Neural cell (in vitro differentiated cells): ENCODE measurements at regions not wholly inside any gene's neighbourhood (a gene's known extent, or its start where the extent isn't known, plus 50 kb on each side); places are given as distances from the start of the nearest gene placed in this dataset.

ENCODE experiments used
- H2AFZ ChIP-seq: fragments of 200-600, 300-800 bp; sonication (generic), shearing (Covaris generic); 2 replicates; pipeline ENCODE4 v1.6.0; 2014; ENCODE audit warnings: low read depth, mild to moderate bottlenecking, antibody characterized with exemption, low read length, moderate library complexity
- H3F3A ChIP-seq: fragments of 200-600 bp; shearing (Covaris generic); 2 replicates; pipeline ENCODE4 v1.6.1; 2016; ENCODE audit warnings: mild to moderate bottlenecking, moderate library complexity, mixed read lengths, antibody characterized with exemption, low read length; ENCODE audit not compliant: insufficient read depth, poor library complexity, severe bottlenecking
- H3K27ac ChIP-seq: fragments of 200-600, 300-800 bp; sonication (generic), shearing (Covaris generic); 2 replicates; pipeline ENCODE4 v1.5.1; 2014; ENCODE audit warnings: mild to moderate bottlenecking, low read length, moderate library complexity
- H3K27me3 ChIP-seq: fragments of 300-800, 200-600 bp; sonication (generic), shearing (Covaris generic); 2 replicates; pipeline ENCODE4 v1.6.0; 2014; ENCODE audit warnings: mild to moderate bottlenecking, low read depth, low read length, moderate library complexity; ENCODE audit not compliant: insufficient read depth
- H3K36me3 ChIP-seq: fragments of 300-800, 200-600 bp; sonication (generic), shearing (Covaris generic); 2 replicates; pipeline ENCODE4 v1.5.1; 2014; ENCODE audit warnings: mild to moderate bottlenecking, antibody characterized with exemption, low read length, moderate library complexity; ENCODE audit not compliant: insufficient read depth
- H3K4me2 ChIP-seq: fragments of 300-800, 200-600 bp; sonication (generic), shearing (Covaris generic); 2 replicates; pipeline ENCODE4 v1.6.0; 2014; ENCODE audit warnings: mild to moderate bottlenecking, low read length
- H3K4me3 ChIP-seq: fragments of 300-800, 200-600 bp; sonication (generic), shearing (Covaris generic); 2 replicates; pipeline ENCODE4 v1.5.1; 2014; ENCODE audit warnings: mild to moderate bottlenecking, low read length, moderate library complexity
- H3K79me2 ChIP-seq: fragments of 200-600 bp; shearing (Covaris generic); replicated peaks from 2 replicates; pipeline ENCODE4 v1.6.0; 2014; ENCODE audit warnings: mild to moderate bottlenecking, low read length, moderate library complexity; ENCODE audit not compliant: insufficient read depth
- H3K9ac ChIP-seq: fragments of 300-800, 200-600 bp; sonication (generic), shearing (Covaris generic); 2 replicates; pipeline ENCODE4 v1.6.1; 2016; ENCODE audit warnings: mild to moderate bottlenecking, low read length, mixed read lengths
- H3K9me2 ChIP-seq: fragments of 200-600 bp; shearing (Covaris generic); 2 replicates; pipeline ENCODE4 v1.6.1; 2016; ENCODE audit warnings: mild to moderate bottlenecking, low read length, mixed read lengths; ENCODE audit not compliant: insufficient read depth
- H3K9me3 ChIP-seq: fragments of 200-600, 300-800 bp; sonication (generic), shearing (Covaris generic); 2 replicates; pipeline ENCODE4 v1.6.1; 2016; ENCODE audit warnings: mild to moderate bottlenecking, mixed run types, low read length, moderate library complexity, mixed read lengths
- H4K20me1 ChIP-seq: fragments of 200-600 bp; shearing (Covaris generic); 2 replicates; pipeline ENCODE4 v1.6.1; 2016; ENCODE audit warnings: mild to moderate bottlenecking, mixed run types; ENCODE audit not compliant: insufficient read depth
- CTCF ChIP-seq: fragments of 450-650 bp; IDR thresholded peaks from 2 replicates; pipeline ENCODE4 v1.5.1; 2014; ENCODE audit warnings: antibody characterized with exemption, mild to moderate bottlenecking, moderate library complexity; ENCODE audit not compliant: poor library complexity, severe bottlenecking
- EP300 ChIP-seq: fragments of 450-650 bp; conservative IDR thresholded peaks from 2 replicates; pipeline ENCODE4 v1.6.1; 2014; ENCODE audit warnings: antibody characterized with exemption, mild to moderate bottlenecking, moderate library complexity; ENCODE audit not compliant: poor library complexity, severe bottlenecking
- EZH2 ChIP-seq: fragments of 200-600, 300-800 bp; shearing (Covaris generic), sonication (generic); IDR thresholded peaks from 2 replicates; pipeline ENCODE4 v1.6.1; 2014; ENCODE audit warnings: antibody characterized with exemption, low read length, borderline replicate concordance, mild to moderate bottlenecking; ENCODE audit not compliant: insufficient read depth, poor library complexity, severe bottlenecking
- MXI1 ChIP-seq: fragments of 450-650 bp; conservative IDR thresholded peaks from 2 replicates; pipeline ENCODE4 v1.6.1; 2014; ENCODE audit warnings: antibody characterized with exemption, mild to moderate bottlenecking; ENCODE audit not compliant: poor library complexity, severe bottlenecking
- POLR2AphosphoS5 ChIP-seq: IDR thresholded peaks from 2 replicates; pipeline ENCODE4 v1.6.1; 2012
- RAD21 ChIP-seq: fragments of 450-650 bp; conservative IDR thresholded peaks from 2 replicates; pipeline ENCODE4 v1.6.1; 2014; ENCODE audit warnings: antibody characterized with exemption, mild to moderate bottlenecking, moderate library complexity
- SMC3 ChIP-seq: fragments of 450-650 bp; conservative IDR thresholded peaks from 2 replicates; pipeline ENCODE4 v1.6.1; 2014; ENCODE audit warnings: antibody characterized with exemption, mild to moderate bottlenecking, moderate library complexity; ENCODE audit not compliant: poor library complexity
- TAF1 ChIP-seq: IDR thresholded peaks from 2 replicates; pipeline ENCODE4 v1.6.1; 2012; ENCODE audit warnings: low read depth
- TF ChIP-seq, protein P1 (sequence below): IDR thresholded peaks from 2 replicates; pipeline ENCODE4 v1.6.1; 2012; ENCODE audit warnings: borderline replicate concordance

DNA sequence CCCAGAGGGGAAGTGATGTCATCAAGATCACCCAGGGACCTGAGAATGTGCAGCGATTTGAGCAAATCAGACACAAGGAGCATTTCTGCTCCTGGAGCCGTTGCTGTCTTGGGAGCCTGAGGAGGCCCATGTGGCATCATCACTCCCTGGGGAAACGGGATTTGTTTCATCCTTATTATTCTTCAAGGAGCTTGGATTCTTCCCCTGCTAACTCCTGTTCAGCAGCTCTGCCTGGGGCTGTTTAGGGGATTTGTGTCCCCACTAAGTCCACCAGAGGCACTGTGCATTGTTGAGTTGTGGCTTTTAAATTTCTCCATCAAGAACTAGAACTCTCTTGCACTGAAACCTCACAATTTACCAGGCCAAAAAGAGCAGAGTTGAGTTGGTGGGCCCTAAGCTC, 104.2 kb upstream of the MSX1 start:
- Histone ChIP-seq H3K4me2 (no peak overlapping the region), H3K79me2 (no peaks in the 10 kb centered on the region), H2AFZ (no peak overlapping the region), H3K9me3 (no peaks in the 10 kb centered on the region), H3K27me3 (no peaks in the 10 kb centered on the region), H3K36me3 (no peaks in the 10 kb centered on the region), H4K20me1 (no peaks in the 10 kb centered on the region), H3F3A (no peaks in the 10 kb centered on the region), H3K9me2 (no peaks in the 10 kb centered on the region), H3K9ac (no peak overlapping the region), H3K4me3 (no peak overlapping the region), H3K27ac (no peak overlapping the region)
- TF ChIP-seq EP300 (no peak), MXI1 (no peak), RAD21 (no peak), POLR2AphosphoS5 (no peak), EZH2 (no peak), CTCF (no peak), SMC3 (no peak), TAF1 (no peak)
- TF ChIP-seq, protein P1, sequence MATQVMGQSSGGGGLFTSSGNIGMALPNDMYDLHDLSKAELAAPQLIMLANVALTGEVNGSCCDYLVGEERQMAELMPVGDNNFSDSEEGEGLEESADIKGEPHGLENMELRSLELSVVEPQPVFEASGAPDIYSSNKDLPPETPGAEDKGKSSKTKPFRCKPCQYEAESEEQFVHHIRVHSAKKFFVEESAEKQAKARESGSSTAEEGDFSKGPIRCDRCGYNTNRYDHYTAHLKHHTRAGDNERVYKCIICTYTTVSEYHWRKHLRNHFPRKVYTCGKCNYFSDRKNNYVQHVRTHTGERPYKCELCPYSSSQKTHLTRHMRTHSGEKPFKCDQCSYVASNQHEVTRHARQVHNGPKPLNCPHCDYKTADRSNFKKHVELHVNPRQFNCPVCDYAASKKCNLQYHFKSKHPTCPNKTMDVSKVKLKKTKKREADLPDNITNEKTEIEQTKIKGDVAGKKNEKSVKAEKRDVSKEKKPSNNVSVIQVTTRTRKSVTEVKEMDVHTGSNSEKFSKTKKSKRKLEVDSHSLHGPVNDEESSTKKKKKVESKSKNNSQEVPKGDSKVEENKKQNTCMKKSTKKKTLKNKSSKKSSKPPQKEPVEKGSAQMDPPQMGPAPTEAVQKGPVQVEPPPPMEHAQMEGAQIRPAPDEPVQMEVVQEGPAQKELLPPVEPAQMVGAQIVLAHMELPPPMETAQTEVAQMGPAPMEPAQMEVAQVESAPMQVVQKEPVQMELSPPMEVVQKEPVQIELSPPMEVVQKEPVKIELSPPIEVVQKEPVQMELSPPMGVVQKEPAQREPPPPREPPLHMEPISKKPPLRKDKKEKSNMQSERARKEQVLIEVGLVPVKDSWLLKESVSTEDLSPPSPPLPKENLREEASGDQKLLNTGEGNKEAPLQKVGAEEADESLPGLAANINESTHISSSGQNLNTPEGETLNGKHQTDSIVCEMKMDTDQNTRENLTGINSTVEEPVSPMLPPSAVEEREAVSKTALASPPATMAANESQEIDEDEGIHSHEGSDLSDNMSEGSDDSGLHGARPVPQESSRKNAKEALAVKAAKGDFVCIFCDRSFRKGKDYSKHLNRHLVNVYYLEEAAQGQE = no peak

GRCh38 chr4:4754641-4755040, 104.8 kb upstream of the MSX1 start:
- H3K9me2 ChIP-seq = no peaks in the 10 kb centered on the region
- H3K79me2 ChIP-seq = no peaks in the 10 kb centered on the region
- H3K27me3 ChIP-seq = no peaks in the 10 kb centered on the region
- no peaks in the 10 kb centered on the region for H3K36me3 ChIP-seq
- no peaks in the 10 kb centered on the region for H3K9me3 ChIP-seq
- H3K4me3 ChIP-seq = no peak overlapping the region
- no peaks in the 10 kb centered on the region for H3F3A ChIP-seq
- H3K9ac ChIP-seq = no peak overlapping the region
- H3K4me2 ChIP-seq = no peak overlapping the region
- H2AFZ ChIP-seq = no peak overlapping the region
- H4K20me1 ChIP-seq = no peaks in the 10 kb centered on the region
- no peak overlapping the region for H3K27ac ChIP-seq
- TF ChIP-seq EP300 = no peak
- TF ChIP-seq TAF1 = no peak
- no peak for TF ChIP-seq RAD21
- no peak for TF ChIP-seq MXI1
- TF ChIP-seq SMC3 = no peak
- TF ChIP-seq CTCF = no peak
- TF ChIP-seq POLR2AphosphoS5 = no peak
- TF ChIP-seq EZH2 = no peak
- TF ChIP-seq, protein P1 = no peak
